Esophagus (tissue), 2 donors: ENCODE measurements at regions not wholly inside any gene's neighbourhood (a gene's known extent, or its start where the extent isn't known, plus 50 kb on each side); places are given as distances from the start of the nearest gene placed in this dataset.

ENCODE experiments used
- H3K27ac ChIP-seq, 2 donors: one replicate each; pipeline ENCODE4 v1.5.1; 2013; ENCODE audit warnings: low read depth in 2 of 2, mild to moderate bottlenecking in 2 of 2, inconsistent platforms in 1 of 2, low read length in 1 of 2, moderate library complexity in 1 of 2
- H3K27me3 ChIP-seq, 2 donors: one replicate each; pipeline ENCODE4 v1.6.1; 2013; ENCODE audit warnings: low read length in 2 of 2, control low read depth in 1 of 2, mild to moderate bottlenecking in 1 of 2; ENCODE audit not compliant: insufficient read depth in 2 of 2, control insufficient read depth in 1 of 2
- H3K36me3 ChIP-seq, 2 donors: one replicate each; pipeline ENCODE4 v1.6.1; 2013; ENCODE audit warnings: low read length in 1 of 2; ENCODE audit not compliant: control insufficient read depth in 2 of 2, insufficient read depth in 2 of 2
- H3K4me1 ChIP-seq, 2 donors: one replicate each; pipeline ENCODE4 v1.6.1; 2013; ENCODE audit warnings: low read length in 1 of 2; ENCODE audit not compliant: control insufficient read depth in 2 of 2, insufficient read depth in 2 of 2
- H3K4me3 ChIP-seq, 2 donors: one replicate each; pipeline ENCODE4 v1.5.1; 2013; ENCODE audit warnings: low read length in 2 of 2, mild to moderate bottlenecking in 2 of 2, low read depth in 1 of 2, moderate library complexity in 1 of 2
- H3K9me3 ChIP-seq, 2 donors: one replicate each; pipeline ENCODE4 v1.6.1; 2013; ENCODE audit warnings: mild to moderate bottlenecking in 2 of 2, low read depth in 1 of 2, low read length in 1 of 2, moderate library complexity in 1 of 2; ENCODE audit not compliant: control insufficient read depth in 2 of 2, insufficient read depth in 1 of 2
- WGBS, 2 donors: extraction: QIAGEN DNeasy Blood & Tissue Kit; methylation state at CpG; one replicate each; pipeline ENCODE4 v1.1.7; 2013; 5-methylcytosine and 5-hydroxymethylcytosine counted together
- donor health status: healthy with polysubstance abuse.
- donor health status: Bipolar disorder and iron deficiency.

DNA sequence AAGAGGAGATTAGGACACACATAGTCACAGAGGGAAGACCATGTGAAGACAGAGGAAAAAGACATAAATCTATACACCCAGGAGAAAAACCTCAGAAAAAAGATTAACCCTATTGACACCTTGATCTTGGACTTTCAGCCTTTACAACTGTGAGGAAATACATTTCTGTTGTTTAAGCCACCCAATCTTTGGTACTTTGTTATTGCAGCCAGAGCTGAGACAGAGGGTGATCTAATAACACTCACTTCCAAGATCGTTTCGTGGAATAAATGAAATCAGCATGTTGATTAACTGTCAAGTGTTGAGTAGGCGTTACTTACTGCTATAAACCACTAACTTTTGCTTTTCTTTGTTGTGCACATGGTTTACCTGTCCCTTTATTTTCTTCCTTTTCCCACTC lies 361.2 kb upstream of the RIOK2 start:
- Histone ChIP-seq H3K36me3 (no peaks in the 10 kb centered on the region), H3K4me1 (no peaks in the 10 kb centered on the region), H3K9me3 (peaks cover 0 to 3% of the 10 kb centered on the region in 2 donors), H3K27me3 (no peaks in the 10 kb centered on the region), H3K4me3 (no peak overlapping the region), H3K27ac (no peak overlapping the region)
- 57 to 67% methylated on average over 3 of the region's 3 CpGs for WGBS, 2 donors

DNA sequence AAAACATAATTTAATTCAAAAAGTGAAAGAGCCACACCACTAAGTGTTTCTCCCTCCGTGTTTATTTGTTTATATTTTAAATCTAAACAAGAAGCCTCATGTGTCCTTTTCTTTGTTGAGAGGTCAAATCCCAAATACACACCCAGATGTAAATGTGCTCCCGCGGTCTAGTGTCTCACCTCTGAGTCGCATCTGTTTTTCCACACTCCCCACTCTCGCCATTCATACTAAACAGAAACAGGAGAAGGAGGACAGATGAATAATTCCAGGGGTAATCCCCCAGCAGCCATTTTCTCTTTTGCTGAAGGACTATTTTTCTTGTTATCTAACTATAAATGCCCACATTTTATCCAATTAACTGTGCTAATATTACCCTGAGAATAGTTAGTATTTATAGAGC lies 361.6 kb upstream of the RIOK2 start:
- no peaks in the 10 kb centered on the region for H3K4me1 ChIP-seq
- H3K36me3 ChIP-seq = no peaks in the 10 kb centered on the region
- H3K4me3 ChIP-seq = no peak overlapping the region
- no peak overlapping the region for H3K27ac ChIP-seq
- no peaks in the 10 kb centered on the region for H3K27me3 ChIP-seq
- H3K9me3 ChIP-seq = peaks cover 0 to 3% of the 10 kb centered on the region in 2 donors
- 66 to 74% methylated on average over 5 of the region's 5 CpGs for WGBS, 2 donors

DNA sequence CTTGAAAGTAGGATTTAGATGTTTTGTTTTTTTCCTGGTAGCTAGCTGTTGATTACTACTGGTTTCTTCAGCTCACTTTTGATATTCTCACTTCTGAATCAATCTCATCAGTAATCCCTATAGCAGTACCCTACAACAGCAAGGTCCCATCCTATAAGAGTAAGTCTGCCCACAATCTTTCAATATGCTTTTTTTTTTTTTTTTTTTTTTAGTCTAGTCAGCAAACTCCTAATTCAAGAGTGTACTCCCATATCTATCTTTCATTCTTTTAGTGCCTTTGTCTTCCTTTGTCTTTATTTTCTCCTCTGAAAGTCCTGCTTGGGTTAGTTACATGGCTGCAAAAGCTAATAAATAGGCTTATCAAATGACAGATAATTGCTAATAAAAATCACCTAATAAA lies 362.4 kb upstream of the RIOK2 start:
- Histone ChIP-seq H3K4me1 (no peaks in the 10 kb centered on the region), H3K36me3 (no peaks in the 10 kb centered on the region), H3K27ac (no peak overlapping the region), H3K4me3 (no peak overlapping the region), H3K27me3 (no peaks in the 10 kb centered on the region), H3K9me3 (peaks cover 0 to 3% of the 10 kb centered on the region in 2 donors)

DNA sequence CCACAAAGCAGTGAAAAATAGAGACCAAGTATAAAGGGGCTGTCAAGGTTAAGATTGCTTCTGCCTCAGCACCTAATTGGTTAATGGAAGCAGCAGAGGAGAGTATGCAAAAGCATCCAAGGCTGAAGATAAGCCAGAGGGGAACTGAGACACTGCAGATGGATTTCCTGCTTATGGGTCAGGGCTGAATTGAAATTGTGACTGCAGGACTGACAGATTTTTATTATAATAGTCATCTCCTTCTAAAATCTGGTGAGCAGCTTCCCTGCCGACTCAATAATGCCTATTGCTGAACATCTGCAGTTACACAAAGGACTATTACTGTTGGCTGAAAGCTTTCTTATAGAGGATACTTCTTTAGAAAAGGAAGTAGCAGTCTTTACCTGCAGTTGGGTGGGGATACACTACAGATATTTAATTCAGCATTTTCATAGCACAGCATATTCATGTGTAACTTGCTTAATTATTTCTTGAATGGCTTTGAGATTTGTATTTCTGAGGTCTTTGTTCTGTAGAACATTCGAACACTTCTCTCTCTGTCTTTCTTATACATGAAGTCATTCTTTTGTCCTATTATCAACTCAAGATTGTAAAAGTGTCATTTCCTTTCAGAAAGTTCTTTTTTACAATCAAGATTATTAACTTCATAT lies 363.0 kb upstream of the RIOK2 start:
- WGBS, 2 donors = 53 to 55% methylated on average over 2 of the region's 2 CpGs
- H3K27me3 ChIP-seq = no peaks in the 10 kb centered on the region
- no peaks in the 10 kb centered on the region for H3K36me3 ChIP-seq
- peaks cover 0 to 3% of the 10 kb centered on the region in 2 donors for H3K9me3 ChIP-seq
- no peaks in the 10 kb centered on the region for H3K4me1 ChIP-seq
- H3K27ac ChIP-seq = no peak overlapping the region
- no peak overlapping the region for H3K4me3 ChIP-seq

DNA sequence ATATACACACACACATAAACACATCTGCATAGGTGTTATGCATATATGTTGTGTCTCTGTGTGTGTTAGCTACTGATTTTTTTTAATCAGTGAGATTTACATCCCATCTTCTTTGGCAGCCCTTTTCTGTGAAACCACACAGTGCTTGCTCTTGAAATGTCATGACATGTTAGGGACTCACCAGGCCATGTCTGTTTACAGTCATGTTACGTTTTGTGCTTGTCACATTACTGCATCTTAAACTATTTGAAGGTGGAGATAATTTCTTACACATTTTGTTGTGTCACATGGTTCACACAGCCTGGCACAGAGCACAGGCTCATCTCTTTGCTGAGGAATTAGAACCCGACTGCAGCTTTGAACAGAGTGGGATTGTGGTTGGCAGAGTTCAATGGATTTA lies 364.4 kb upstream of the RIOK2 start:
- Histone ChIP-seq H3K4me1 (no peaks in the 10 kb centered on the region), H3K9me3 (no peaks in the 10 kb centered on the region)
- WGBS, 2 donors = 67 to 72% methylated on average over 2 of the region's 2 CpGs

GRCh38 chr5:97547999-97548738 lies 365.1 kb upstream of the RIOK2 start:
- no peaks in the 10 kb centered on the region for H3K36me3 ChIP-seq
- H3K27me3 ChIP-seq = no peaks in the 10 kb centered on the region
- no peaks in the 10 kb centered on the region for H3K4me1 ChIP-seq
- H3K4me3 ChIP-seq = no peak overlapping the region
- H3K9me3 ChIP-seq = no peaks in the 10 kb centered on the region
- WGBS, 2 donors = 67 to 91% methylated on average over 1 of the region's 1 CpG
- no peak overlapping the region for H3K27ac ChIP-seq

More for the DNA sequence above, 364.4 kb upstream of the RIOK2 start:
- Histone ChIP-seq H3K4me3 (no peak overlapping the region), H3K27ac (no peak overlapping the region), H3K36me3 (no peaks in the 10 kb centered on the region), H3K27me3 (no peaks in the 10 kb centered on the region)

- no peaks in the 10 kb centered on the region for H3K36me3 ChIP-seq
- no peaks in the 10 kb centered on the region for H3K9me3 ChIP-seq
- no peak overlapping the region for H3K27ac ChIP-seq
- H3K4me1 ChIP-seq = no peaks in the 10 kb centered on the region
- no peaks in the 10 kb centered on the region for H3K27me3 ChIP-seq
- H3K4me3 ChIP-seq = no peak overlapping the region
These were observed 365.7 kb upstream of the RIOK2 start for GRCh38 chr5:97548739-97549080.

DNA sequence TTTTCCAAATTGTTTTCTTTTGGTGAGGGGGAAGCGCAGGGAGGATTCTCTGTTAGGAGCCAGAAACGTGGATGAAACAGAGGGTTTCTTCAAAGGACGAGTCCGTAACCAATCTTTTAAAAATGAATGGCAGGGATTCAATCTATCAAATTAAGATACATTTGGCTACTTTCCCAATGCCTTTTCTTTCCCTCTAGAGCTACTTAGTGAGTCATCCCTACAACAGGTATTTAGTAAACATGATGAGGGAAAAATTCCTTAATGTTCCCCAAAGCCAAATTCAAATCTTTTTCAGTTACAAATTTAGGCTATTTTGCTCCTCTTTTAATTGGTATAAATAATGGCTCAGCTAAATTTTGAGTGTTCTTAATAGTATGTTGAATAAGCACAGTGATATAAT lies 366.4 kb upstream of the RIOK2 start:
- H3K9me3 ChIP-seq = no peaks in the 10 kb centered on the region
- WGBS, 2 donors = 54 to 68% methylated on average over 4 of the region's 4 CpGs

DNA sequence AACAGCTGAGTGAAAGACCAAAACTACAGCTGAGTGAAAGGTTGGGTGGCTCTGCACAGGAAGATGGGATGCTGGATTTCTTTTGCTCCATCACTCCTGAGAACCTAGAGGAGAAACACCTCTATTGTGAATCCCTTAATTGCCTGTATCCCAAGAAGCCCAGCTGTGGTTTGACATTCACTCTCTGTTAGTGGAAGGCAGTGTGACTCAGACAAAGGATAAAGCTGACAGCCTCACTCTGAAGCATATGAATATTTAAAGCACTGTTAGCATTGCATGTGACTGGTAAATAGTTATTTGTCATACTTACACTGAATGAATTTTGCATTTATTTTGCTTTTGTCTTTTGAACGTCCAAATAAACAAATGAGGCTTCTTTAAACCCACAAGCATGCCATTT lies 367.1 kb upstream of the RIOK2 start:
- 33 to 48% methylated on average over 1 of the region's 1 CpG for WGBS, 2 donors
- Histone ChIP-seq H3K4me1 (no peaks in the 10 kb centered on the region), H3K36me3 (no peaks in the 10 kb centered on the region), H3K27me3 (no peaks in the 10 kb centered on the region), H3K9me3 (no peaks in the 10 kb centered on the region), H3K27ac (no peak overlapping the region), H3K4me3 (no peak overlapping the region)

More for the DNA sequence above, 366.4 kb upstream of the RIOK2 start:
- H3K27me3 ChIP-seq = no peaks in the 10 kb centered on the region
- no peaks in the 10 kb centered on the region for H3K4me1 ChIP-seq
- H3K4me3 ChIP-seq = no peak overlapping the region
- no peaks in the 10 kb centered on the region for H3K36me3 ChIP-seq
- H3K27ac ChIP-seq = no peak overlapping the region

GRCh38 chr5:97550818-97551217 lies 367.8 kb upstream of the RIOK2 start:
- H3K9me3 ChIP-seq = no peaks in the 10 kb centered on the region
- 76 to 77% methylated on average over 2 of the region's 2 CpGs for WGBS, 2 donors
- H3K27ac ChIP-seq = no peak overlapping the region
- H3K4me1 ChIP-seq = no peaks in the 10 kb centered on the region
- no peak overlapping the region for H3K4me3 ChIP-seq
- H3K27me3 ChIP-seq = no peaks in the 10 kb centered on the region
- no peaks in the 10 kb centered on the region for H3K36me3 ChIP-seq
